ENCODE measurements at regions not wholly inside any gene's neighbourhood (a gene's known extent, or its start where the extent isn't known, plus 50 kb on each side); places are given as distances from the start of the nearest gene placed in this dataset.

- no peak for DNase-seq (ENCODE audit: low read depth in 1 of 2, low spot score in 1 of 2)
These were observed 208.9 kb upstream of the WSCD1 start for GRCh38 chr17:5861246-5861645.

DNA sequence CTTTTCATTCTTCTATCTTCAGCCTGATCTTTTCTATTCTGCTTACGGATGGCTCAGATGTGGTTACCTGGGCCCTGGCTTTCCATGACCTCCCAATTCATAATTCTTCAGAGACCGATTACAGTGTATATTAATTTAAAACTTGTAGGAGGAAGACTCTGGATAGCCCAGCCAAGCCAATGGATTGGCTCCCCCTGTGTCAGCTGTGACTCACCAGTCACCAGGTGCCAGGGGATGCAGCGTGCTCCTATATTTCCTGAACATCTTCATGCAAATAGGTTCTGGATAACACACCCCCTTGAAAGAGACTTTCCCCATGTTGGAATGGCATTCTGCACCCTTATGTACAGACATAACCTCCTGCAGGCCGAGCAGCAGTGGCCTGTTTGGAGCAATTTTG, 208.3 kb upstream of the WSCD1 start:
- no peak for DNase-seq (ENCODE audit: low read depth in 1 of 2, low spot score in 1 of 2)

DNA sequence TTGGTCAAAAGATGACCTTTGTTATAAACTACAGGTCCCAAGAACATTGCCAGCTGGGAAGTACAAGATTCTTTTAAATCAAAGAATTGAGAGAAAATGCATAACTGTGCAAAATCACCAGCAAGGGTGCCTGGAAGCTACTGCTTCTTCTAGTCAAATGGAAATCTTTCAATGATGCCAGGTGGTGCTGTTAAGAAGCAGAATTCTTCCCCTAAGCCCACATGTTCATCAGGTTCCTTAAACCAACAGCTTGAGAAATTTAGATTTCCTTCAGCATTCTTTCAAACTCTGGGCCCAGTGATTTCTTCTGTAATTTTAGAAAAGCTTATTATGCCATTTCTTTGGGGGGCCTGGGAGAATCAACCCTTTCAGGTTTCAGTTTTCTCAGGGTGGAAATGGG, 207.8 kb upstream of the WSCD1 start:
- DNase-seq (ENCODE audit: low read depth in 1 of 2, low spot score in 1 of 2): no peak

- DNase-seq (ENCODE audit: low read depth in 1 of 2, low spot score in 1 of 2): no peak
These were observed 205.2 kb upstream of the WSCD1 start for GRCh38 chr17:5864741-5865657.

- no peak for DNase-seq (ENCODE audit: low read depth in 1 of 2, low spot score in 1 of 2)
These were observed 203.2 kb upstream of the WSCD1 start for GRCh38 chr17:5866978-5867377.

DNA sequence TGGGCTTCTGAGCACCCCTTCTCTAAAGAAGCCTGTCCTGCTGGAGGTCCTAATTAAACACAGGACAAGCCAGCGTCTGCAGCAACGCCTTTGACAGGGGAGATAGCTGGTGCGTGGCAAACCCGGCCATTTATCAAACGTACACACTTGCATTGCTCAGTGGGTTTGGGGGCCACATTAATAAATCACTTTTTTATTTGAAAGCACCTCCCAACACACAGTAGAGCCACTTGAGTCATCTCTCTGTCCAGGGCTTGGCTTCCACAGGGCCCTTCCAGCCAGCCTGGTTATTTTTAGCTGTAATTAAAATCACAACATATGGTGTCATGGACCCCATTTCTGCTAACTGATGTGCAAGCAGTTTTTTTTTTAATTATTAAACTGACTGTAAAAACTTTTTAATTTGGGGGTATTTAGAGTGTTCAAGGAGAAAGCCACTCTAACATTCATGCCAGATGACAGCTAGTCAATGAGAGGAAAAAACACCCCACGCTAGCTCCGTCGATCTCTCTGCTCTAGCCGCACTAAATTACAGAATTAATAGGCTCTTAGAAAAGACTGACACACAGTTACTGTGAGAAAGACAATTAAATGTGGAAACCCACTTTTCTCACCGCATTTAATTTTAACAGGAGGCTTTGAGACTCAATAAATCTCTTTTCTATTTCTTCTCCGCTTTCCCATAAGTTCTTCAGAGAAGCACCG, 201.0 kb upstream of the WSCD1 start:
- no peak for DNase-seq (ENCODE audit: low read depth in 1 of 2, low spot score in 1 of 2)

DNA sequence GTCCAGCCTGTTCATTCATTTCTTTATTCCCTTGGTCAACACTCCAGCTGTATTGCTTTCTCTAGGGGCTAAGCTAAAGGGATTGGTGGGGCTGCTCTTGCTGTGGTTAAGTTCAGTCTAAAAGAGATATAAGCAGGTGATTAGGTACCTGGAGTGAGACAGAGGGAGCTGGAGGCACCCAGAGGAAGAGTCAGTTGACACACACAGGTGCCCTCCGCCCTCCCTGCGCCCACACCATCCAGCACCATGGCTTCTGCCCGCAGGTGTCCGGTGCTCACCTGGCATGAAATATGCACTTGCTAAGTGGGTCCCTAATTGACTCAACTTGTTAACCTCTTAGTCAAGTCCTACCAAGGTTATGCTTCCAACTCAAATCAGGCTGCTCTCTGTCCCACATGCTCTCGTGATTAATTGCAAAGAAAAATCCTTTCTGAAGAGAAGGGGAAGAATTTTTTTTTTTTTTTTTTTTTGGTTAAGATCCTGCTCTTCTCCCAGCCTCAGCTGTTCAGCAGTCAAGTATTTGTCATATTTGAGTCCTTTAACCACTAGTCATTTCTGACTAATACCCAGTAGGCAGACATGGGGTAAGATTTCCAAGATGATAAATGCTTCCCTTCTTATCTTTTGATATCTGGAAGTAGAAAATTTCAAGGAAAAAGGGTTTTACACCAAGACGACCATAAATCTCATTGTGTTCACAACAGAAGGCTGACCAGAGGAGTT, 199.8 kb upstream of the WSCD1 start:
- DNase-seq (ENCODE audit: low read depth in 1 of 2, low spot score in 1 of 2): no peak

- no peak for DNase-seq (ENCODE audit: low read depth in 1 of 2, low spot score in 1 of 2)
These were observed 198.5 kb upstream of the WSCD1 start for GRCh38 chr17:5871666-5872065.

DNA sequence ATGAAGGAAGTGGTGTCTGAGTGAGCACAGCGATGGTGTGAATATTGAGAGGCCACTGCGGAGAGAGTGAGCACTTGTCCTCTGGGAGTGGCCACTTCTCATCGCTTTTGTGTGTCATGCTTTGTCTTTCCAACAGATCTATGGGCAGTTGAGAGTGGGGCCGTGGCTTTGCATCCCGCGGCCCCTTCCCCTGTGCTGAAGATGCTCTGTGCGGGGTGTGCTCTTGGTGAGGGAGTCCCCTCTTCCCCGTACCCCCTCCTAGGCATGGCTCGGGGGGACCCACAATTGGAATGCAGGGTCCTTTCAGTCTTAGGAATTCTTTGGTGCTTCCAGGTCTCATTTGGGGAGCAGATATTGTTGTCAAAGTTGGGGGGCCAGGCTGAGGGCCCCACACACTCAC, 197.3 kb upstream of the WSCD1 start:
- no peak for DNase-seq (ENCODE audit: low read depth in 1 of 2, low spot score in 1 of 2)

- no peak for DNase-seq (ENCODE audit: low read depth in 1 of 2, low spot score in 1 of 2)
These were observed 196.4 kb upstream of the WSCD1 start for GRCh38 chr17:5873781-5874180.

DNA sequence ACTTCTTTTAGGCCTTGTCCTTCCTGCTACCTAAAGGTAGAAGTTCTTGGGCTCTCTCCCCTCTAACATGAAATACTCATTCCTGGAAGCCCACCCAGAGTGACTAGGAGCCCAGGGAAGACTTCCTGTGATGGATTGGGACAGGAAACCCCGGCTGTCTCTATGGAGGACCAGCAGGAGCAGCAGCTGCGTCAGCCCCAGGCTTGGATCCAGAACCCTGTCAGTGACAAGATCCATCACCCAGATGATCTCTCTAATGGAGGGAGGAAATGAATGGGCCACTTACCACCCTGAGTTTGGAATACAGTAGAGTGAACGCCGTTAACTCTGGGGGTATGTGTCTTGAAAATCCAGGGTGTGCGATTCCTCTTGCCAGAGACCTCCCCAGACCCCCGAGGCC, 195.7 kb upstream of the WSCD1 start:
- no peak for DNase-seq (ENCODE audit: low read depth in 1 of 2, low spot score in 1 of 2)

DNA sequence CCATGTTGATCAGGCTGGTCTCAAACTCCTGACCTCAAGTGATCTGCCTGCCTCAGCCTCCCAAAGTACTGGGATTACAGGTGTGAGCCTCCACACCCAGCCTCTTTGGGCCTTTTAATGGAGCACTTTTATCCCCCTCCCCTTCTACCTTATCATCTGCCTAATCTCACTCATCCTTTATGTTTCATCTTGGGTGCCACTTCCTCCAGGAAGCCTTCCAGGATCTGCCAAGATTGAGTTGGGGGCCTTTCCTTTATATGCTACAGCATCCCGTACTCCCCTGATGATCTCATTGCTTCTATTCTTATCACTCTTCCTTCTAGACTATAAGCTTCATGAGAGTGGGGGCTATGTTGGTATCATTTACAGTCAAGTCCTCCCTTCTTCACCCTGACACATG, 192.8 kb upstream of the WSCD1 start:
- DNase-seq (ENCODE audit: low read depth in 1 of 2, low spot score in 1 of 2): no peak

GRCh38 chr17:5877948-5878347, 192.2 kb upstream of the WSCD1 start:
- no peak for DNase-seq (ENCODE audit: low read depth in 1 of 2, low spot score in 1 of 2)

GRCh38 chr17:5881849-5882248, 188.3 kb upstream of the WSCD1 start:
- no peak for DNase-seq (ENCODE audit: low read depth in 1 of 2, low spot score in 1 of 2)

GRCh38 chr17:5883775-5884665, 186.2 kb upstream of the WSCD1 start:
- DNase-seq (ENCODE audit: low read depth in 1 of 2, low spot score in 1 of 2): no peak

DNA sequence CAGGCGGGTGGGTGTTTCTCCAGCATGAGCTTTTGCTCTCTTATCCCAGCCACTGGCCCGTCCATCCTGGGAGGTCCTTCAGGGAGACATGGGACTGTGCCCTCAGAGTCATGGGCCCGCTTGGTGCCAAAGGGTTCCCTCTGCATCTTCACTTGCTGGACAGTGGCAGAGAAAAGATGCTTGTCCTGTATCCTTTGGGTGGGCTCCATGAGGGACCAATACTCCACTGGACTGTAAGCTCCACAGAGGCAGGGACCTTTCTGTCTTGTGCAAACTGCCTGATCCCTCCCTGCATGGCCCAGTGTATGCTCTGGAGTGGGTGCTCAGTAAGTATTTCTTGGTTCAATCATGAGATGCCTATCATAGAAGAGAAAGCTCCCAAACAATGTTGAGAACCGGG, 184.8 kb upstream of the WSCD1 start:
- no peak for DNase-seq (ENCODE audit: low read depth in 1 of 2, low spot score in 1 of 2)

- no peak for DNase-seq (ENCODE audit: low read depth in 1 of 2, low spot score in 1 of 2)
These were observed 181.4 kb upstream of the WSCD1 start for GRCh38 chr17:5888811-5889210.

GRCh38 chr17:5892921-5893675, 177.1 kb upstream of the WSCD1 start:
- no peak for DNase-seq (ENCODE audit: low read depth in 1 of 2, low spot score in 1 of 2)

GRCh38 chr17:5893741-5894140, 176.4 kb upstream of the WSCD1 start:
- DNase-seq (ENCODE audit: low read depth in 1 of 2, low spot score in 1 of 2): no peak

GRCh38 chr17:5895276-5895675, 174.9 kb upstream of the WSCD1 start:
- DNase-seq (ENCODE audit: low read depth in 1 of 2, low spot score in 1 of 2): no peak
